ENCODE measurements at regions not wholly inside any gene's neighbourhood (a gene's known extent, or its start where the extent isn't known, plus 50 kb on each side); places are given as distances from the start of the nearest gene placed in this dataset.

DNA sequence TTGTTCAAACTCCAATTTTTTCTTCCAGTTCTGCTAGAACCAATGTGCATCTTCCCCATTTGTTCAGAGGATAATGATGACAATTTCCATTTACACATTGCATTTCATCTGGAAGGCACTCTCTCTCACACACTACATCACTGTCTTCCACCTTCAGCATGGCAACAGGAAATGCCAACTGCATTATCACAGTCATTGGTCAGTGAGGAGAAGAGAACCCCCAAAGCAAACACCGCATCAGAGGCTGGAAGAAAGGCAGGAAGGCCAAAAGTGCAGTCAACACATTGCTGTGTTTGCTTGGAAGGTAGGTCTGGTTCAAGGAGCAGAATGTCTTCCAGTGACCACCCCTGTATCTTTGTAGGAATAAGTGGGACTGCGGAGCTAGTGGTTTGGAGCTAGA, 192.2 kb upstream of the RHOBTB1 start:
- TF ChIP-seq POLR2A (IDR thresholded peaks at IDR 0.05): no peak
- TF ChIP-seq, protein P1, sequence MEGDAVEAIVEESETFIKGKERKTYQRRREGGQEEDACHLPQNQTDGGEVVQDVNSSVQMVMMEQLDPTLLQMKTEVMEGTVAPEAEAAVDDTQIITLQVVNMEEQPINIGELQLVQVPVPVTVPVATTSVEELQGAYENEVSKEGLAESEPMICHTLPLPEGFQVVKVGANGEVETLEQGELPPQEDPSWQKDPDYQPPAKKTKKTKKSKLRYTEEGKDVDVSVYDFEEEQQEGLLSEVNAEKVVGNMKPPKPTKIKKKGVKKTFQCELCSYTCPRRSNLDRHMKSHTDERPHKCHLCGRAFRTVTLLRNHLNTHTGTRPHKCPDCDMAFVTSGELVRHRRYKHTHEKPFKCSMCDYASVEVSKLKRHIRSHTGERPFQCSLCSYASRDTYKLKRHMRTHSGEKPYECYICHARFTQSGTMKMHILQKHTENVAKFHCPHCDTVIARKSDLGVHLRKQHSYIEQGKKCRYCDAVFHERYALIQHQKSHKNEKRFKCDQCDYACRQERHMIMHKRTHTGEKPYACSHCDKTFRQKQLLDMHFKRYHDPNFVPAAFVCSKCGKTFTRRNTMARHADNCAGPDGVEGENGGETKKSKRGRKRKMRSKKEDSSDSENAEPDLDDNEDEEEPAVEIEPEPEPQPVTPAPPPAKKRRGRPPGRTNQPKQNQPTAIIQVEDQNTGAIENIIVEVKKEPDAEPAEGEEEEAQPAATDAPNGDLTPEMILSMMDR (IDR thresholded peaks at IDR 0.05): no peak

Data from uterus (tissue), 2 donors.